Transverse colon (tissue), 4 donors: ENCODE measurements at regions not wholly inside any gene's neighbourhood (a gene's known extent, or its start where the extent isn't known, plus 50 kb on each side); places are given as distances from the start of the nearest gene placed in this dataset.

Experiments used
- DNase-seq: peaks from one replicate; pipeline ENCODE4 v3.0.0-alpha.2; 2019
- H3K27ac ChIP-seq, 4 donors: fragments of 200-600 bp; sonication (generic); 2 replicates each; pipeline ENCODE4 v1.5.1; 2016 to 2018; ENCODE audit warnings: inconsistent platforms in 4 of 4
- H3K27me3 ChIP-seq: fragments of 200-600 bp; sonication (generic); 2 replicates; pipeline ENCODE4 v1.5.1; 2017; ENCODE audit warnings: inconsistent platforms
- H3K36me3 ChIP-seq, 4 donors: fragments of 200-600 bp; sonication (generic); 2 replicates each; pipeline ENCODE4 v1.5.1; 2017 to 2019; ENCODE audit warnings: inconsistent platforms in 4 of 4
- H3K4me1 ChIP-seq, 4 donors: fragments of 200-600 bp; sonication (generic); 2 replicates each; pipeline ENCODE4 v1.5.1; 2017 to 2020; ENCODE audit warnings: inconsistent platforms in 4 of 4
- H3K4me3 ChIP-seq, 4 donors: fragments of 200-600 bp; sonication (generic); 1 replicate in 1 of 4; 2 replicates in 3 of 4; pipeline versions ENCODE4 v1.5.1 to v1.6.1; 2017 to 2019; ENCODE audit warnings: inconsistent platforms in 4 of 4
- H3K9me3 ChIP-seq, 2 donors: fragments of 200-600 bp; sonication (generic); 2 replicates each; pipeline ENCODE4 v1.5.1; 2017 to 2019; ENCODE audit warnings: inconsistent platforms in 2 of 2
- CTCF ChIP-seq, 5 experiments: fragments of 200-600 bp in 3 of 5; fragments of 450-650 bp in 2 of 5; sonication (generic) in 3 of 5; IDR thresholded peaks; 1 replicate in 2 of 5; 2 replicates in 3 of 5; pipeline ENCODE4 v1.5.1; 2016 to 2017; ENCODE audit warnings: antibody characterized with exemption in 5 of 5, inconsistent platforms in 3 of 5, mild to moderate bottlenecking in 2 of 5, moderate library complexity in 1 of 5
- EP300 ChIP-seq: sonication (generic); formaldehyde crosslinking; IDR thresholded peaks from one replicate; pipeline ENCODE4 v1.6.1; 2017; ENCODE audit warnings: antibody characterized with exemption, low read depth
- POLR2A ChIP-seq: fragments of 450-650 bp; IDR thresholded peaks from one replicate; pipeline ENCODE4 v1.6.1; 2016; ENCODE audit warnings: antibody characterized with exemption, mild to moderate bottlenecking, moderate library complexity
- POLR2AphosphoS5 ChIP-seq, 3 donors: sonication (generic); formaldehyde crosslinking; IDR thresholded peaks; one replicate each; pipeline ENCODE4 v1.6.1; 2016; ENCODE audit warnings: antibody characterized with exemption in 3 of 3
- WGBS, 2 donors: methylation state at CpG; one replicate each; pipeline ENCODE4 v1.1.5; 2018; ENCODE audit warnings: low coverage in 1 of 2; 5-methylcytosine and 5-hydroxymethylcytosine counted together
- in situ Hi-C, 4 donors: fragments of 200-750 bp; cut with MboI; loops; one replicate each; pipeline versions ENCODE4 v1.15.0 to v1.15.1; 2017; ENCODE audit warnings: low sequenced_read_pairs in 3 of 4, low pct_ligation_motif_present in 1 of 4, low pct_unique_long_range_greater_than_20kb in 1 of 4
- intact Hi-C: fragments of 100-400 bp; cut with DNase I; formaldehyde crosslinking; loops from one replicate; pipeline ENCODE4 v1.15.1; 2023; ENCODE audit warnings: low total_unique reads

GRCh38 chr5:159467666-159468065, 137.4 kb upstream of the IL12B start:
- no peak overlapping the region for H3K27ac ChIP-seq
- H3K4me1 ChIP-seq, result no peaks in the 10 kb centered on the region
- WGBS, 2 donors, result 93 to 96% methylated on average over 5 of the region's 5 CpGs
- no peaks in the 10 kb centered on the region for H3K36me3 ChIP-seq
- H3K4me3 ChIP-seq, result no peak overlapping the region
- DNase-seq, result no peak
- no peak for TF ChIP-seq CTCF (IDR thresholded peaks at IDR 0.05)
- no peak for TF ChIP-seq POLR2AphosphoS5 (IDR thresholded peaks at IDR 0.05)
- no peak for TF ChIP-seq POLR2A
- no peak for TF ChIP-seq EP300
- no peaks in the 10 kb centered on the region for H3K27me3 ChIP-seq
- intact Hi-C loops, result no loop called here
- no peaks in the 10 kb centered on the region for H3K9me3 ChIP-seq
- in situ Hi-C loops, result no loop called here

GRCh38 chr5:159469496-159470372, 139.4 kb upstream of the IL12B start:
- no peak overlapping the region for H3K27ac ChIP-seq
- H3K27me3 ChIP-seq, result no peaks in the 10 kb centered on the region
- H3K4me3 ChIP-seq, result no peak overlapping the region
- peaks cover 0 to 4% of the 10 kb centered on the region in 2 donors for H3K9me3 ChIP-seq
- WGBS, 2 donors, result 33 to 75% methylated on average over 3 to 11 of the region's 11 CpGs
- intact Hi-C loops (no loop called here), in situ Hi-C loops (no loop called here)
- no peak for DNase-seq
- TF ChIP-seq EP300 (no peak), POLR2AphosphoS5 (IDR thresholded peaks at IDR 0.05) (no peak), CTCF (IDR thresholded peaks at IDR 0.05) (no peak)
- H3K36me3 ChIP-seq, result no peaks in the 10 kb centered on the region
- H3K4me1 ChIP-seq, result no peaks in the 10 kb centered on the region

- no peak overlapping the region for H3K4me3 ChIP-seq
- intact Hi-C loops, result no loop called here
- 45 to 85% methylated on average over 2 of the region's 2 CpGs for WGBS, 2 donors
- no peaks in the 10 kb centered on the region for H3K27me3 ChIP-seq
- peak; percentile 30 for DNase-seq
- H3K27ac ChIP-seq, result peak overlapping the region in 1 of 4 donors; percentile 14
- no peak for TF ChIP-seq CTCF (IDR thresholded peaks at IDR 0.05)
- no peak for TF ChIP-seq POLR2A
- TF ChIP-seq EP300, result no peak
- peak in 1 of 3 donors; percentile 52 for TF ChIP-seq POLR2AphosphoS5 (IDR thresholded peaks at IDR 0.05)
- in situ Hi-C loops, result no loop called here
- no peaks in the 10 kb centered on the region for H3K4me1 ChIP-seq
- H3K9me3 ChIP-seq, result peaks cover 0 to 7% of the 10 kb centered on the region in 2 donors
- H3K36me3 ChIP-seq, result no peaks in the 10 kb centered on the region
Measured at GRCh38 chr5:159471904-159472303, 141.6 kb upstream of the IL12B start.

- peaks cover 0 to 7% of the 10 kb centered on the region in 2 donors for H3K9me3 ChIP-seq
- DNase-seq, result no peak
- H3K36me3 ChIP-seq, result no peaks in the 10 kb centered on the region
- in situ Hi-C loops (no loop called here), intact Hi-C loops (no loop called here)
- no peaks in the 10 kb centered on the region for H3K4me1 ChIP-seq
- H3K4me3 ChIP-seq, result no peak overlapping the region
- no peaks in the 10 kb centered on the region for H3K27me3 ChIP-seq
- TF ChIP-seq CTCF (IDR thresholded peaks at IDR 0.05) (no peak), POLR2A (no peak), EP300 (no peak), POLR2AphosphoS5 (IDR thresholded peaks at IDR 0.05) (no peak)
- no peak overlapping the region for H3K27ac ChIP-seq
Measured at GRCh38 chr5:159475026-159475425, 144.7 kb upstream of the IL12B start.
